AG09309 (cell line): ENCODE measurements at regions not wholly inside any gene's neighbourhood (a gene's known extent, or its start where the extent isn't known, plus 50 kb on each side); places are given as distances from the start of the nearest gene placed in this dataset.

Source experiments
- DNase-seq: peaks from one replicate; pipeline ENCODE4 v3.0.0-alpha.2; 2010; ENCODE audit warnings: low read depth
- H3K4me3 ChIP-seq: 2 replicates; pipeline ENCODE4 v1.5.1; 2011; ENCODE audit warnings: mild to moderate bottlenecking, low read depth, low read length, moderate library complexity; ENCODE audit not compliant: control insufficient read depth
- CTCF ChIP-seq: IDR thresholded peaks from 2 replicates; pipeline ENCODE4 v1.5.1; 2011; ENCODE audit warnings: mild to moderate bottlenecking, low read depth, low read length, inconsistent platforms; ENCODE audit not compliant: insufficient read depth, control insufficient read depth; ENCODE audit errors: missing control alignments

- no peak for TF ChIP-seq CTCF
- no peak for DNase-seq
- no peak overlapping the region for H3K4me3 ChIP-seq
These were observed 418.0 kb downstream of the SPATA31D1 start for GRCh38 chr9:82406456-82407085.

- H3K4me3 ChIP-seq, result no peak overlapping the region
- TF ChIP-seq CTCF, result no peak
- DNase-seq, result no peak
These were observed 421.7 kb downstream of the SPATA31D1 start for GRCh38 chr9:82410306-82410705.

- TF ChIP-seq CTCF, result no peak
- DNase-seq, result no peak
- H3K4me3 ChIP-seq, result no peak overlapping the region
These were observed 422.3 kb downstream of the SPATA31D1 start for GRCh38 chr9:82410866-82411265.

GRCh38 chr9:82412586-82413305 lies 424.2 kb downstream of the SPATA31D1 start:
- TF ChIP-seq CTCF, result no peak
- no peak overlapping the region for H3K4me3 ChIP-seq
- no peak for DNase-seq

GRCh38 chr9:82417501-82417900 lies 428.9 kb downstream of the SPATA31D1 start:
- H3K4me3 ChIP-seq, result no peak overlapping the region
- no peak for DNase-seq
- TF ChIP-seq CTCF, result no peak

GRCh38 chr9:82418334-82418733 lies 429.8 kb downstream of the SPATA31D1 start:
- TF ChIP-seq CTCF, result no peak
- no peak for DNase-seq
- no peak overlapping the region for H3K4me3 ChIP-seq
